ENCODE measurements at regions not wholly inside any gene's neighbourhood (a gene's known extent, or its start where the extent isn't known, plus 50 kb on each side); places are given as distances from the start of the nearest gene placed in this dataset.

- Histone ChIP-seq H3K4me1 (no peaks in the 10 kb centered on the region), H3K36me3 (replicated peaks in 1 of 2; ENCODE audit: insufficient read depth in 1 of 2, low read depth in 2 of 2) (no peaks in the 10 kb centered on the region), H3K27me3 (no peaks in the 10 kb centered on the region), H3K27ac (no peak overlapping the region), H3K4me3 (no peak overlapping the region), H3K9me3 (no peaks in the 10 kb centered on the region)
- intact Hi-C loops (cut with DNase I) = no loop called here
- TF ChIP-seq, protein P1, sequence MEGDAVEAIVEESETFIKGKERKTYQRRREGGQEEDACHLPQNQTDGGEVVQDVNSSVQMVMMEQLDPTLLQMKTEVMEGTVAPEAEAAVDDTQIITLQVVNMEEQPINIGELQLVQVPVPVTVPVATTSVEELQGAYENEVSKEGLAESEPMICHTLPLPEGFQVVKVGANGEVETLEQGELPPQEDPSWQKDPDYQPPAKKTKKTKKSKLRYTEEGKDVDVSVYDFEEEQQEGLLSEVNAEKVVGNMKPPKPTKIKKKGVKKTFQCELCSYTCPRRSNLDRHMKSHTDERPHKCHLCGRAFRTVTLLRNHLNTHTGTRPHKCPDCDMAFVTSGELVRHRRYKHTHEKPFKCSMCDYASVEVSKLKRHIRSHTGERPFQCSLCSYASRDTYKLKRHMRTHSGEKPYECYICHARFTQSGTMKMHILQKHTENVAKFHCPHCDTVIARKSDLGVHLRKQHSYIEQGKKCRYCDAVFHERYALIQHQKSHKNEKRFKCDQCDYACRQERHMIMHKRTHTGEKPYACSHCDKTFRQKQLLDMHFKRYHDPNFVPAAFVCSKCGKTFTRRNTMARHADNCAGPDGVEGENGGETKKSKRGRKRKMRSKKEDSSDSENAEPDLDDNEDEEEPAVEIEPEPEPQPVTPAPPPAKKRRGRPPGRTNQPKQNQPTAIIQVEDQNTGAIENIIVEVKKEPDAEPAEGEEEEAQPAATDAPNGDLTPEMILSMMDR (IDR thresholded peaks at IDR 0.05) = no peak
- no peak for TF ChIP-seq POLR2A (IDR thresholded peaks at IDR 0.05)
- WGBS, 2 donors = 62 to 71% methylated on average over 12 of the region's 12 CpGs
- DNase-seq = no peak
- no peak for ATAC-seq
These were observed 434.0 kb upstream of the LARGE1 start for GRCh38 chr22:34354071-34354817.

DNA sequence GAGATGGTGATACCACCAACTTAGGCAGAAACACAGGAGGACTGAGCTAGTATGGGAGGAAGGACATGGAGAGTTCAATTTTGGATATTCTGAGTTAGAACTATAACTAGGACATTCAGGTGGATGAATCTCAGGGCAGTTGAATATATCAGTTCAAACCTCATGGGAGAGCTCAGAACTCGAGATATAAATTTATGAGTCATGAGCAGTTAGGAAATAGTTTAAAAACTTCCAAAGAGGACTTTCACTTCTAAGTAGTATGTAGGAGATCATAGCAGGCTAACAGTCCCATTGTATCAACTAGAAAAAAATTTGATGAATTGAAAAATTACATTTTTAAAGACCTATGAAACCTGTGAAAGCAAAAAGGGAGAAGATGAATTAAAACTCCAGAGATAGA is 436.2 kb upstream of the LARGE1 start:
- TF ChIP-seq, protein P1 (IDR thresholded peaks at IDR 0.05) = no peak
- TF ChIP-seq POLR2A (IDR thresholded peaks at IDR 0.05) = no peak
- no peaks in the 10 kb centered on the region for H3K27me3 ChIP-seq
- WGBS, 2 donors = 10 to 23% methylated on average over 1 of the region's 1 CpG
- ATAC-seq (no peak), DNase-seq (no peak)
- intact Hi-C loops (cut with DNase I) = no loop called here
- H3K4me1 ChIP-seq = no peaks in the 10 kb centered on the region
- no peak overlapping the region for H3K27ac ChIP-seq
- H3K36me3 ChIP-seq (replicated peaks in 1 of 2; ENCODE audit: insufficient read depth in 1 of 2, low read depth in 2 of 2) = no peaks in the 10 kb centered on the region
- H3K9me3 ChIP-seq = peaks cover 0 to 2% (median 0%) of the 10 kb centered on the region in 3 donors
- no peak overlapping the region for H3K4me3 ChIP-seq

- Histone ChIP-seq H3K27me3 (no peaks in the 10 kb centered on the region), H3K4me1 (no peaks in the 10 kb centered on the region), H3K9me3 (peaks cover 0 to 10% (median 0%) of the 10 kb centered on the region in 3 donors), H3K36me3 (replicated peaks in 1 of 2; ENCODE audit: insufficient read depth in 1 of 2, low read depth in 2 of 2) (no peaks in the 10 kb centered on the region), H3K4me3 (no peak overlapping the region), H3K27ac (no peak overlapping the region)
- intact Hi-C loops (cut with DNase I) = no loop called here
- no peak for DNase-seq
- TF ChIP-seq POLR2A (IDR thresholded peaks at IDR 0.05) = no peak
- TF ChIP-seq, protein P1 (IDR thresholded peaks at IDR 0.05) = no peak
- 54 to 63% methylated on average over 2 of the region's 2 CpGs for WGBS, 2 donors
- ATAC-seq = no peak
These were observed 450.4 kb upstream of the LARGE1 start for GRCh38 chr22:34370711-34371110.

GRCh38 chr22:34379825-34380224 is 459.5 kb upstream of the LARGE1 start:
- peaks cover 0 to 4% of the 10 kb centered on the region in 2 donors for H3K27me3 ChIP-seq
- DNase-seq = no peak
- ATAC-seq = no peak
- TF ChIP-seq POLR2A (IDR thresholded peaks at IDR 0.05) = no peak
- TF ChIP-seq, protein P1 (IDR thresholded peaks at IDR 0.05) = no peak
- no peak overlapping the region for H3K27ac ChIP-seq
- H3K9me3 ChIP-seq = no peaks in the 10 kb centered on the region
- no peak overlapping the region for H3K4me3 ChIP-seq
- H3K4me1 ChIP-seq = no peaks in the 10 kb centered on the region
- 47 to 48% methylated on average over 2 of the region's 2 CpGs for whole genome bisulfite sequencing, 2 donors
- H3K36me3 ChIP-seq (replicated peaks in 1 of 2; ENCODE audit: insufficient read depth in 1 of 2, low read depth in 2 of 2) = no peaks in the 10 kb centered on the region
- intact Hi-C loops (cut with DNase I) = no loop called here

DNA sequence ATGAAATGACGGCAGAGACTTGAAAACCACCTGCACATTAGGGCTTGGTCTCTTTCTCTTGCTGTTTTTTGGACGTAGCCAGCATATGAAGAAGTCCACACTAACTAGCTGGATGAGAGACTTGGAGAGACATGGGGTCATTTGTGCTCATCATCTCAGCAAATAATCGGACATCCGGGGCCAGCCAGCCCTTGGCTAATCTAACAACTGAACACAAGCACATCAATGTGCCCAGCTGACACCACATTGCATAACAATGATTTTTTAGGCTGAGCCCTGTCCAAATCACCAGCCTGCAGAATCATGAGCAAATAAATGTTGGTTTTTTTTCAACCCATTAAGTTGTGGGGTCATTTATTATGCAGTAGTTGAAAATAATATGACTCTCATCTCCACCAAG is 460.3 kb upstream of the LARGE1 start:
- ATAC-seq = no peak
- peaks cover 0 to 4% of the 10 kb centered on the region in 2 donors for H3K27me3 ChIP-seq
- 37 to 47% methylated on average over 4 of the region's 4 CpGs for WGBS, 2 donors
- no peaks in the 10 kb centered on the region for H3K4me1 ChIP-seq
- H3K9me3 ChIP-seq = no peaks in the 10 kb centered on the region
- no peaks in the 10 kb centered on the region for H3K36me3 ChIP-seq (replicated peaks in 1 of 2; ENCODE audit: insufficient read depth in 1 of 2, low read depth in 2 of 2)
- TF ChIP-seq, protein P1 (IDR thresholded peaks at IDR 0.05) = no peak
- no peak for TF ChIP-seq POLR2A (IDR thresholded peaks at IDR 0.05)
- intact Hi-C loops (cut with DNase I) = no loop called here
- H3K4me3 ChIP-seq = no peak overlapping the region
- no peak overlapping the region for H3K27ac ChIP-seq
- no peak for DNase-seq

Data from body of pancreas (tissue), 4 donors.